Coronary artery (tissue), 2 donors: ENCODE measurements at regions not wholly inside any gene's neighbourhood (a gene's known extent, or its start where the extent isn't known, plus 50 kb on each side); places are given as distances from the start of the nearest gene placed in this dataset.

Experiments used
- DNase-seq: peaks from one replicate; pipeline ENCODE4 v3.0.0-alpha.2; 2017; ENCODE audit warnings: low spot score
- H3K27ac ChIP-seq, 2 donors: fragments of 200-600 bp; sonication (generic); one replicate each; pipeline ENCODE4 v1.5.1; 2016 to 2019
- H3K4me3 ChIP-seq: fragments of 200-600 bp; sonication (generic); 2 replicates; pipeline ENCODE4 v1.5.1; 2016; ENCODE audit warnings: mild to moderate bottlenecking, moderate library complexity
- TF ChIP-seq, protein P1 (sequence below): fragments of 200-600 bp; sonication (generic); IDR thresholded peaks from one replicate; pipeline ENCODE4 v1.5.1; 2019; ENCODE audit warnings: antibody characterized with exemption

DNA sequence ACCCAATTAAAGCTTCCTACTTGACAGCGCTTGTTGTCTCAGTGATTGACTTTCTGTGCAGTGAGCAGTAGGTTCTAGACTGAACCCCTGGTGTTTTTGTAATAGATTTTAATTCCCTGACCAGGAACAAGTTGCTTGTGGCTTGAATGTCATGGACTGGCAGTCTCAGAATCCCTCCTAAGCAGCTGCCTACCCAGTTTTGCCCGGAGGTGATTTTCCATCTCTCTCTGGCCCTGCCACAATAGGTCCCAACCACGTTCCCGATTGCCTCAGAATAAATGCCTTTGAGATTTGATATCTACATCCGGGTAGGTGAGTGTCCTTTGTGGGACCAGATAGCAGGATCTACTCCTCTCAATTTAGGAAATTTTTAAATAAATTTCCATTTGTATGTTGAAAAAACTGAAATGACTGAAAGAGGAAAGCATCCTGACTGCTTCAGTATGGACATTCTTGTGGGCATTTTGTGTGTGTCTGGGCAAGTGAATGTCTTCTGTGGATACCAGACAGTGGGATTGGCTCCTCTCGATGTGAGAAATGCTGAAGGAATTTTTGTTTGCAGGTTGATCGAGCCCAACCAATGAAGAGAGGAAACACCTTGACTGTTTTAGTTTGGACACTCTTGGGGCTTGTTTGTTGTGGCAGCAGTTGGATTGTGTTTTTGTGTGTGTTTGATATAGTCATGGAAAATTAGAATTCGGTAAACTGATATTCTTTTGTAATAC, 1607.4 kb downstream of the C4orf33 start:
- H3K27ac ChIP-seq, result no peak overlapping the region
- no peak overlapping the region for H3K4me3 ChIP-seq
- TF ChIP-seq, protein P1, sequence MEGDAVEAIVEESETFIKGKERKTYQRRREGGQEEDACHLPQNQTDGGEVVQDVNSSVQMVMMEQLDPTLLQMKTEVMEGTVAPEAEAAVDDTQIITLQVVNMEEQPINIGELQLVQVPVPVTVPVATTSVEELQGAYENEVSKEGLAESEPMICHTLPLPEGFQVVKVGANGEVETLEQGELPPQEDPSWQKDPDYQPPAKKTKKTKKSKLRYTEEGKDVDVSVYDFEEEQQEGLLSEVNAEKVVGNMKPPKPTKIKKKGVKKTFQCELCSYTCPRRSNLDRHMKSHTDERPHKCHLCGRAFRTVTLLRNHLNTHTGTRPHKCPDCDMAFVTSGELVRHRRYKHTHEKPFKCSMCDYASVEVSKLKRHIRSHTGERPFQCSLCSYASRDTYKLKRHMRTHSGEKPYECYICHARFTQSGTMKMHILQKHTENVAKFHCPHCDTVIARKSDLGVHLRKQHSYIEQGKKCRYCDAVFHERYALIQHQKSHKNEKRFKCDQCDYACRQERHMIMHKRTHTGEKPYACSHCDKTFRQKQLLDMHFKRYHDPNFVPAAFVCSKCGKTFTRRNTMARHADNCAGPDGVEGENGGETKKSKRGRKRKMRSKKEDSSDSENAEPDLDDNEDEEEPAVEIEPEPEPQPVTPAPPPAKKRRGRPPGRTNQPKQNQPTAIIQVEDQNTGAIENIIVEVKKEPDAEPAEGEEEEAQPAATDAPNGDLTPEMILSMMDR, result no peak
- DNase-seq, result no peak

DNA sequence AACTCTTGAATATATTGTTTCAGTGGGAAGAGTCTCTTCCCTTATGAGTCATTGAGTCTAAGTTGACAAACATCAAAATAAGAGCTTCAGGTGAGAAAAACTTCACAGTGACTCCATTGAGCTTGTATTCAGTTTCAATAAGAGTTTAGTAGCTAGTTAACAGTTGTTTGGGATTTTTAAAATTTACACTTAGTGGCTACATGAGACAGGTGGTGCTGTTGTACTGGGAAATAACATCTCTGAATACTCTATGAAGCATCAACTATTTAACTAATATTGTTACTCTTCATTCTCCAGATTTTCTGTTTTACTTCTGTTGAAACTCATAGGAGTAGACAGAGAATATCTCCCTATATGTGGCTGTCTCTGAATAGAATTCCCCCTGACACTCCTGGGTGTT, 1609.1 kb downstream of the C4orf33 start:
- no peak overlapping the region for H3K4me3 ChIP-seq
- TF ChIP-seq, protein P1, result no peak
- H3K27ac ChIP-seq, result no peak overlapping the region
- no peak for DNase-seq

DNA sequence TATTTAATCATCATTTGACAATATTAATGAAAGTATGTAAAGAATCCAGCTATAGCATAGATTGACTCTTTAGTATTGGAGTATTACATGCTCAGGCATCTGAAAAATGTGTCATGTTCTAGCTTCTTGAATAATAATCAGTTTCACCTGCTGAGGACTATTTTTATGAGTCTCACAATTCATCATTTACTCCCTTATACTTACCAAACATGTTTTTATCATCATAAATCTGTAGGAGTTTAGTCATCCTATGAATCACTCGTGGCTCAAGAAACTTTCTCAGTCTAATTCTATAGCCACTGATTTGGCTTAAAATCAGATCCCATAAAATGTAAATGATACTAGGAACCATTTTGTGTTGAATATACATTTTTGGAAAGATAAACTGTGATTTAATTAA, 1616.1 kb downstream of the C4orf33 start:
- TF ChIP-seq, protein P1, result no peak
- Histone ChIP-seq H3K4me3 (no peak overlapping the region), H3K27ac (no peak overlapping the region)
- DNase-seq, result no peak

DNA sequence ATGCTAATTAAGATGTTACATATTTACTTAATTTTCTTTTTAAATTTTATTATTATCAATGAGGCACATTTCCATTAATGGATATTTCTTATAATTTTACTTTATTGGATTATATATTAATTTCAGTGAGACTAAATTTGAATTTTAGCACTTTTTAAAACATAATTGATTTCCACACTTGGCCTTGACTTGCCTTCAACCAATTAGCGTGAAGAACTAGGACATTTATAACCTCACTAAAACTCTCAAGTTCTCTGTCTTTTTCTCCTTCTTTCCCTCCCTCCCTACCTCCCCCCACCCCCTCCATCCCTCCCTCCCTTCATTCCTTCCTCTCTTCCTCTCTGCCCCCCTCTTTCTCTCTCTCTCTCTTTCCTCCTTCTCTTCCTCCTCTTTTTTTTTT, 1618.1 kb downstream of the C4orf33 start:
- no peak overlapping the region for H3K4me3 ChIP-seq
- no peak for DNase-seq
- no peak overlapping the region for H3K27ac ChIP-seq
- TF ChIP-seq, protein P1, result no peak

DNA sequence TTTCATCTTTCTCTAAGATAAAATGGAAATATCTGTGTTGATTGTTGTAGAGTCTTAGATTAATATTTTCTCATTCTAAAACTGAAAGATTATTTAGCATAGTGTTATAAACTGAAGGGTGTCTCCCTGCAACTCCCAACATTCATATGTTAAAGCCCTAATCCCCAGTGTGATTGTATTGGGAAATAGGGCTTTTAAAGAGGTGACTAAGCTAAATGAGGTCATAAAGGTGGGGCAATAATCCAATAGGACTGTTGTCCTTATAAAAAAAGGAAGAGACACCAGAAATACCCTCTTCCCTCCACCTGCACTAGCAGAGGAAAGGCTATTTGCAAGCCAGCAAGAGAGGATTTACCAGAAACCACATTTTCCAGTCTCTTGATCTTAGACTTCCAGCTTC, 1626.4 kb downstream of the C4orf33 start:
- TF ChIP-seq, protein P1, result no peak
- Histone ChIP-seq H3K4me3 (no peak overlapping the region), H3K27ac (no peak overlapping the region)
- no peak for DNase-seq

DNA sequence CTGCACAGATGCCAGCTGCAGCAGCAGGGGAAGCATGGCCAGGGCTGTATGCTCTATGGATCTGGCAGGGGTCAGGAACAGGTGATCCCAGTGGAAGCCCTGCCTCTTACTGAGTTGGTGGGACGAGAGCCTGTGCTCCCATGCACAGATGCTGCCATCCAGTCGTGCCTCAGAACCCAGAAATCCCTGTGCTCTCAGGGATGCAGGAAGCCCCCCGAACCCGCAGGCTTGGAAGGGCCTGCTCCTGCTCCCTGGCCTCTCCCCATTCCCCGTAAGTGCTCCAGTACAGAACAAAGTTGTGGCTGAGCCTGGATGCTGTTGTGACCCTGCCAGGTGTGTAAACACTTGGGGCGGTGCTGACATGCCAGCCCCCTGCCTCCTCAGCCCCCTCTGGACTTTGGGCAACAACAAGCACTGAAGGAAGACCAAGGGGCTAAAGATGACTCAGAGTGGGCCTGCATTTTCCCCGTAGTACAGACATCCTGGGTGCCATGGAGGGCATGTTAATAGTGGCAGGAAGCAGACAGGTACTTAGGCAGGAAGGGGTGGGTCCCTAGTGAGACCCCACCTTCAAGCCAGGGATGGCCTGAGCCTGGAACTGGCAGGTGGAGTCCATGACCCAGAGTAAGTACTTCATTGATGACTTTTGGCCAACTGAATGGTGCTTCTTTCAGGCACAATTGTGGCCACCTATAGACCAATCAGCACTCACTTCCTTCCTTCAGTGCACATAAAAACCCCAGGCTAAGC, 1640.7 kb downstream of the C4orf33 start:
- TF ChIP-seq, protein P1, result no peak
- Histone ChIP-seq H3K4me3 (no peak overlapping the region), H3K27ac (no peak overlapping the region)
- DNase-seq, result no peak

DNA sequence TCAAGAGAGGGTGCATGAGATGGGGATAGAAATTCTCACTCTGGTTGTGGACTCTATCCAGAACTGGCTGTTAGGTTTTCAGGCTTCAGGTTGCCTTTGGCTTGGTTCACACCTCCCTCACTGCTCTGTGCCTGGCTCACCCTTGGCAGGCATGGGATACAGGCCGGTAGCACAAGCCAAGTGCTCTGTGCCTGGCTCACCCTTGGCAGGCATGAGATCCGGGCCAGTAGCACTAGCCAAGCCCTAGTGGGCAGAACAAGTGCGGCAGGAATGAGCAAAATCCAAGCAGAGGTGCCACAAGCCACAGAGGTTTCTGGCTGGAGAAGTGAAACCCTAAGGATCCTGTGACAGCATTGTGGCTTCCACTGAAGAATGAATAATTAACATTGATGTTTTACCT, 1642.3 kb downstream of the C4orf33 start:
- no peak overlapping the region for H3K4me3 ChIP-seq
- no peak overlapping the region for H3K27ac ChIP-seq
- no peak for DNase-seq
- TF ChIP-seq, protein P1, result no peak
